ENCODE measurements at regions not wholly inside any gene's neighbourhood (a gene's known extent, or its start where the extent isn't known, plus 50 kb on each side); places are given as distances from the start of the nearest gene placed in this dataset.

DNA sequence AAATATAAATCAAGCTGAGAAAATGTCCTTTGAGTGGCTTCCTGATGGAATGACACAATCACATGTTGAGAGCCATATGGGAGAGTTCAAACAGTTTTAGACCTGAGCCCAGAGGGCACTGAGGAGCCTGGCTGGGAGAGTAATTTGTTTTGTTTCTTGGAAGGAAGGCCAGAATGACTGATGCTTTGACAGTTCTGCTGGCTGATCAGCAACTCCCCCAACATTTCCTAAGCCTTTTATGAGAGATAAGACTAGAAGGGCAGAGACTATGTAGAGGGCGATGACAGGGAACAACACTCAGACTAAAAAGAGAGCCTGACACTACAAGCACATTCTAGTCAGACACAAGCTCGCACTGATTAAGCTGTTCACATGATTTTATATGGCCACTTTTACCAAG lies 169.2 kb downstream of the COX7C start:
- no peak for DNase-seq

DNA sequence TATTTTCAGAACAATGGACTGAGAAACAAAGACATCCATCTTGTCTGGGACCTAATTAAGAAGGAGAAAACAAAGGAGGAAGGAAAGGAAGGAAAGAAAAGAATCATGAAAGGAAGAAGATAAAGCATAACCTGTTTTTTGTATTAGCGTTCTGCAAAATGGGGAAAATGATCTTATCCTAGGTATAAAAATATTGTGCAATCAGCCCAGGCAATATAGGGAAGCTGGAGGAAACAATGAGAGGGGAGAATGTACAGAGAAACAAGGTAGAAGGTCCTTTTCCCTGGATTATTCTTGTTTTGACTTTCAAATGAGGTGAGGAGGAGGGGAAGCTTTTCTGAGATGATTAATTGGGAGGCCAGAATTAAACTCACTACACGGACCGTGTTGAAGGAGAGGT lies 177.9 kb downstream of the COX7C start:
- DNase-seq = no peak

GRCh38 chr5:86797677-86798076 lies 179.9 kb downstream of the COX7C start:
- no peak for DNase-seq

GRCh38 chr5:86806206-86806605 lies 188.5 kb downstream of the COX7C start:
- DNase-seq = no peak

GRCh38 chr5:86807046-86808031 lies 189.6 kb downstream of the COX7C start:
- no peak for DNase-seq

DNA sequence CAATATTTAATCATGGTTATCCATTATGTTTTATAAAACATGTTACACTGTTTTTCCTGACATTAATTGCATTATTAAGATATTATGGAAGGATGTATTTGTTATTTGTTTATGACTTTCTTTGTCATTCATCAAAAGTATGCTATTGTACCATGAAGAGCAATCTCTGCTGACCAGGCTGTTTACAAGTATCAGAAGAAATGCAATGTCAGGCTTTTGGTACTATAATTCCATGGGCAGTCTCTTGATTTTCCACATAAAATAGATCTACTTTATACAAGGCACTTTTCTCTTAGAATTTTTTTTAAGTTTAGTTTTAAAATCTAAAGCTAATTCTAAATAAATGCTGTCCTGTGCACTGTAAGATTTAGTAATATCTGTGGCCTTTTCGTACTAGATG lies 196.6 kb downstream of the COX7C start:
- no peak for DNase-seq

DNA sequence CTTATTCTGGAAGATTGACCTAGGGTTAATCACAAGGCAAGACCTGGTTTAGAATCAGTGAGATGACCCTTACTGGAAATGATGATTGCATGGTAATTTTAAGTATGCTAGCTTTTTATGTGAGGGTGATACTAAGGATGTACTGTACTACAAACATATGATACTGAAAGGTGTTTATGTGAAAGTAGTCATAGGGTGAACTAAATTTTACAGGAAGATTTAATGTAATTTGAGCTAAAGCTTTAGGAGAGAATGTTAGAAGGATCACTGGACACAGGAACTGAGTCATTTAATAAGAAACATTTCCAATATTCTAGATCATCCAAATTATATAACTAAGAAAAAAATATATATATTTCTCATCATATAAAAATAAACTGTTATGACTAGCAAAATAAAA lies 197.2 kb downstream of the COX7C start:
- DNase-seq = no peak

GRCh38 chr5:86824637-86825036 lies 206.9 kb downstream of the COX7C start:
- DNase-seq = no peak

- DNase-seq = no peak
Observed at GRCh38 chr5:86831128-86831527, 213.4 kb downstream of the COX7C start.

GRCh38 chr5:86833868-86834267 lies 216.1 kb downstream of the COX7C start:
- DNase-seq = no peak

- no peak for DNase-seq
Observed at GRCh38 chr5:86837610-86838009, 219.9 kb downstream of the COX7C start.

DNA sequence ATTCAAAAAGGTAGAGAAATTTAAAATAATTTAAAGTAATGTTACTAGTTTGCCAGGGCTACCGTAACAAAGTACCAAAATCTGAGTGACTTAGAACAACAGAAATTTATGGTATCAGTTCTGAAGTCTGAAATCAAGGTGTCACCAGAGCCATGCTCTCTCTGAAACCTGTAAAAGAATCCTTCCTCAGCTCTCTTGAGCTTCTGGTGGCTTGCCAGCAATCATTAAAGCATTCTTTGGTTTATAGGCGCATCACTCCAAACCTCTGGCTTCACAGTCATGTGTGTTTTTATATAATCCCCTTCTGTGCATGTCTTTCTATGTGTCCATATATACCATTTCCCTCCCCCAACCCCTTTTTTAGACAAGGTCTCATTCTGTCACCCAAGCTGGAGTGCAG lies 220.3 kb downstream of the COX7C start:
- no peak for DNase-seq

DNA sequence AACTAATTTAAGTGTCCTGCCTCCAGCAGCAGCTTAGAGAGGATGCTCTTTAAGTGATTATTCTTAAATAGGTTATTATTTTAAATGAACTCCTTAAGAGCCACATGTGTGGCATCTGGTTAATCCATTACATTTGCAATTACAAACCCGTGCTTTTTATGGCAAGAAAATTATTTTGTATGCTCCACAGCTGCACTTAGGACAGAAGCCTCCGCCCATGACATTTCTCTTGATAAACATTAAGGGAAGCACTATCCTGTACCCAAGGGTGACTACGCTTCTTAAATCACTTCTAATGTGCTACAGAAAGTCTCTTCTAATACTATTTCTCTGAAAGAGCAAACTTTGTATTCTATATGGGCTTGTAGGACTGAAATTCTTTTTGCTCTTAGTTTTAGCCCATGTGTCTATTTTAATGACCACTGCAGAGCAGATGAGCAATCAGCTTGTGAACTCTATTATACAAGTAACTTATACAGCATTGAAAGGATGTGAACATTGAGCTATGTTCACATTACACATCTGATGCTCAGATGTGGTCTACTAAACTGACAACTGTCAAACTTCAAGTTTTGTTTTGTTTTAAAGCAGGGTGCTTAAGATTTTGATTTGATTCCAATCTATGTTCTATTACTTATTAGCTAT lies 223.4 kb downstream of the COX7C start:
- no peak for DNase-seq

GRCh38 chr5:86858442-86858841 lies 240.7 kb downstream of the COX7C start:
- DNase-seq = no peak

DNA sequence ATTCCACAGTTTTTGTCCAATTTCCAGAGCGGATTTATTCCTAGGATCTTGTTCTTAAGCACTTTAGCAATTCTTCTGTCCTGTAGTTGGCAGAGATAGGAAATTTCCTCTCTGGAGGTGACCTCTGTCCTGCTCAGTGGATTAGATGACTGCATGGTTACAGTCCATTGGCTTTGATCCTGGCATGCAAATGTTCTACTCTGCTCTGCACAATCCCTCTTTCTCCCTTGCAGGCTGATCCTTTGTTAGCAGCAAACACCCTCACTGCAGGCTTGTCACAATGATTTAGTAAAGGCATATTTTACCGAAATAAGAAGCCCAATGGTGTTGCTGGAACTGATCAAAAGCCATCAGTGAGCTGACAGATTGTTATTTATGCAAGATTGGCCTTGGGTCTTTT lies 243.8 kb downstream of the COX7C start:
- DNase-seq = no peak

DNA sequence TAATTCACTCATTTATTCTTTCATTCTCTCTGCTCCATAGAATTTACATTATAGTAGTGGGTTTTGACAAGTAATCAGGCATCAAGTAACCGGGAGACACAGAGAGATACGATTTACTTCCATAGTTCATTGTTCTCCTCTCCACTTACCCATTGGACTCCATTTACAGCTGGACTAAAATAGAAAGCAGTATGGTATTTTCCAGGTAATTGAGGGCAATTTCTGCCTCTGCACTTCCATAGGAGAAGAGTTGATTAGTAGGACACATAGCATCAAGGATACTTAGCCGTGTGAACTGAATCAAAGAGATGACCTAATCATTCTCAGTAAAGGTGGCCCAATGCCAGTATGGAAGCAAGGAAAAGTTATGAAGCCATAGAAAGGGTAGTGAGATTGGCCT lies 244.4 kb downstream of the COX7C start:
- no peak for DNase-seq

DNA sequence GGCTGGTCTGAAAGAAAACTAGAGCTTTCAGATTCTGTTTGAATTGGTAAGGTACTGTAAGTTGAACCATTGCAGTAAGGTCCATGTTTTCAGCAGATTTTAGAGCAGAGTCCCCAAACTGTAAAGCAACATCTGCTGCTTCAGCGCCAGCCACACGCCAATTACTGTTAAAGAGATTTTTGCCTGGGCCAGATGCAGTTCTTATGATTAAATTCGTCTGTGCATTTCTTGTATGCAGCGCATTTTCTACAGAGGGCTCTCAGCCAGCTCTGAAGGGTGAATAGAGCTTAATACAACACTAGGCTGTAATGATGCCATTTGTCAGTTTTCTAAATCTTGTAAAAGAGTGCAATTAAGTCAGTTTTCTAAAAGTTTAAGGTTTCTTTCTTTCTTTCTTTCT lies 246.3 kb downstream of the COX7C start:
- DNase-seq = no peak

- no peak for DNase-seq
Observed at GRCh38 chr5:86865256-86865785, 247.6 kb downstream of the COX7C start.

GRCh38 chr5:86866036-86866435 lies 248.3 kb downstream of the COX7C start:
- DNase-seq = no peak

DNA sequence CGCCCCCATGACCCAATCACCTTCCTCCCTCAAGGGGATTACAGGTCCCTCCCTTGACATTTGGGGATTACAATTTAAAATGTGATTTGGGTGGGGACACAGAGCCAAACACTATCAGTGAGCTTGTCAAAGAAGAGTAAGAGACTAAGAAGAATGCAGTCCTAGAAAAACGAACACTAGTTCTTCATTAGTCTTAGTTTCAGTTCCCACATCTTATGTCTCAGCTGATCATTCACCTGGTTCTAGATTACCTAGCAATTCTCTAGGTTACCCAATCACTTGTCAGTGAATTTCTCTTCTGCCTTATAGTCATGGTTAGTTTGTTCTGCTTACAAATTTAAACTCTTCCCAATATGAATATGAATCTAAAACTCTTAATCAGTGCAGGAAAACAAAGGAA lies 251.5 kb downstream of the COX7C start:
- no peak for DNase-seq

GRCh38 chr5:86875539-86875938 lies 257.8 kb downstream of the COX7C start:
- DNase-seq = no peak

DNA sequence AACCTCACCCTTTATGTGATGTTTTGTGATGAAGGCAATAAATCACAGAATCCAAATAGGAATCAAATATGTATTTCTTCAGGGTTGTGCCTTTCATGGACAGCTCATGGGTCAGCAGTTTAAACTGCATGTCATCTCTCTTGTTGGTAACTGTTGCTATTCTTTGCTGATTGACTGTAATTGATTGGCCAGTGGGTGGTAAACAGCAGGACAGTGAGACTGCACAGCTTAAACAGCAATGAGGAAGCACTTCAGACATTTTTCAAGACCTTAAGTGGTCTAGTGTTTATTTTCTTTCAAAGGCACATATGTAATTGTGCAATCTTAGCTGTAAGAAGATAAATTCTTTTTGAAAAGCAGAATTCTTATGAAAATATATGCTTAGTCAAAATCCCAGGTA lies 260.5 kb downstream of the COX7C start:
- DNase-seq = no peak

GRCh38 chr5:86879086-86879485 lies 261.3 kb downstream of the COX7C start:
- no peak for DNase-seq

- DNase-seq = no peak
Observed at GRCh38 chr5:86880344-86880743, 262.6 kb downstream of the COX7C start.
